GM21390 (cell line): ENCODE measurements at regions not wholly inside any gene's neighbourhood (a gene's known extent, or its start where the extent isn't known, plus 50 kb on each side); places are given as distances from the start of the nearest gene placed in this dataset.

Experiments
- ATAC-seq: cut with Tn5 transposase; IDR thresholded peaks from one replicate; pipeline ENCODE4 v1.9.1; 2021; ENCODE audit not compliant: unreplicated experiment

DNA sequence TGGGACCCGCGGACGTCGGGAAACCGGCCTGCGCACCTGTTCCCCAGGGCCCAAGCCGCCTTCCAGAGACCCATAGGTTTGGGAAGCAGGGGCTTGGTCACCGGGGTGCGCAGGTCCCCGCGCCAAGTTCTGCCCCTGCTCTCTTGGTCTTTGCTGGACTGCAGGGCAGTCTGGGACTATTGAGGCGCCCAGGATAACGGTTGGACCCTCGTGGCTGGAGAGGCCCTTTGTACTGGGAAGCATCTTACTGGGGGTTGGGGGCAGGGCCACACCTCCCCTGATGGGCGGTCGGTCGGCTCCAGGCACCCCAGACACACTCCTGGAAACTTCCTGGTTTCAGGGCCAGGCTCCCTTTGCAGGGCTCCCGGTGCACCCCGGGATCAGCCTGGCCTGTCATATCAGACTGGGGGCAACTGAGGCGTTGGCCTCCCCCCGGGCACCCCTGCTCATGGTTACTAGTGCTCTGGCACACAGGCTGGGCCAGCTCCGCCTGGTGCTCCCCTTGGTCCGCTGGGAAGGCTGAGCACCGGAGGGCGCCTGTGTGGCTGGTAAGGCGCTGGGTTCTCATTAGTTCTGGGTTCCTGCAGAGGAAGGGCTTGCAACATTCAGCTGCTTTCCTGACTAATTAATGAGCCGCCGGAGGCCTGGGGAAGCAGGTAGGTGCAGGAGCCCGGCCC, 1250.5 kb downstream of the BRD1 start:
- no peak for ATAC-seq

DNA sequence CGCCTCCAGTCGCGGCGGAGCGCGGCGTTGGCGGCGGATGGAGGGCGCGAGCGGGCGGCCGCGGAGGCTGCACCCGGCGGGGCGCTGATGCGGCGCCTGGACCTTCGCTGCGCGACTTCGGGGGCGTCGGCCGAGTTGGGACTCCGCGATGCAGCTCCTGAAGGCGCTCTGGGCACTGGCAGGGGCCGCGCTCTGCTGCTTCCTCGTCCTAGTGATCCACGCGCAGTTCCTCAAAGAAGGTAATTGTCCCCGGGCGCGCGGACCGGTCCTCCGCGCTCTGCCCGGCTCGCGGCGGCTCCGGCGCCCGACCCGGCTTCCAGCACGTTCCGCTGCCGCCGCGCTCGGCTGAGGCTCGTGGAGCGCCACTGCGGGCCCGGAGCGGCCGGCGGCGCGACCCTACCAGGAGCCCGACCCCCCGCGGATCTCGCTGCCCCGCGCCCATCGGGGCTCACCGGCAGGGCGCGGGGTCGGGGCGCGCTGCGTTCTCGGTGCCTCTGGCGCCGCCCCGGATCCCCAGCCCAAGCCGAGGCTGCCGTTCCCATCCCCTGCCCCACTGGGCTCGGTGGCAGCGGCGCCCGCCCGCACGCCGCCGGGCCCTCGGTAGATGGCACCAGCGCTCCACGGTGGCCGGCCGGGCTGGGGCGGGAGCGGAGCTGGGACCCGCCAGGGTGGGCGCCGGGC, 1251.2 kb downstream of the BRD1 start:
- ATAC-seq, result no peak

DNA sequence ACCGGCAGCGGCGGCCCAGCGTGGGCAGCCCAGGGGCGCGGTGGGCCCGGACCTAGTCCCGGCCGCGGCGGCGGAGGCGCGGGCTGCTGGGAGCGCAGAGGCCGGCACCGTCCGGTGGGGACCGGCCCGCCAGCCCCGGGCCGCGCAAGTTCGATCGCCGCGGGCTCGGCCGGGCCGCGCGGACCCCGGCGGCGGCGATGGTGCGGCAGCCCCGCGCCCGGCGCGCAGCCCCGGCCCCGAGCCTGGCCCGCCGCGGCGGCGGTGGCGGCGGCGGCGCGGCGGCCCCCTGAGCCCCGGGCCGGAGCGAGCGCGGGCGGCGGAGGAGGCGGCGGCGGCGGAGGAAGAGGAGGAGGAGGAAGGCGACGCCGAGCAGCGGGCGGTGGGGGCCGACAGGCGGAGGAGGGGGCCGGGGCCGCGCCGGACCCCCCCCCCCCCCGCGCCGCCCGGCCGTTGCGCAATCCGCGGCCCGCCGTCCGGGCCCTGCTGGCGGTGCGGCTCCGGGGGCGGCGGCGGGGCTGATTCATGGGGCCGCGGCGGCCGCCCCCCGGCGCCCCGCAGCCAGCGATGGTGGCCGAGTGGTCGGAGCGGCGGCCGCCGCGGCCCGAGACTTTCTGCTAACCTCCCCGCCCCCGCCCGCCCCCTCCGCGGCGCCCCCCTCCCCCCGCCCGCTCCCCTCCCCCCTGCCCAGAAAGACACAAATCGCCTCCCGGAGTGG, 1251.9 kb downstream of the BRD1 start:
- ATAC-seq, result no peak

DNA sequence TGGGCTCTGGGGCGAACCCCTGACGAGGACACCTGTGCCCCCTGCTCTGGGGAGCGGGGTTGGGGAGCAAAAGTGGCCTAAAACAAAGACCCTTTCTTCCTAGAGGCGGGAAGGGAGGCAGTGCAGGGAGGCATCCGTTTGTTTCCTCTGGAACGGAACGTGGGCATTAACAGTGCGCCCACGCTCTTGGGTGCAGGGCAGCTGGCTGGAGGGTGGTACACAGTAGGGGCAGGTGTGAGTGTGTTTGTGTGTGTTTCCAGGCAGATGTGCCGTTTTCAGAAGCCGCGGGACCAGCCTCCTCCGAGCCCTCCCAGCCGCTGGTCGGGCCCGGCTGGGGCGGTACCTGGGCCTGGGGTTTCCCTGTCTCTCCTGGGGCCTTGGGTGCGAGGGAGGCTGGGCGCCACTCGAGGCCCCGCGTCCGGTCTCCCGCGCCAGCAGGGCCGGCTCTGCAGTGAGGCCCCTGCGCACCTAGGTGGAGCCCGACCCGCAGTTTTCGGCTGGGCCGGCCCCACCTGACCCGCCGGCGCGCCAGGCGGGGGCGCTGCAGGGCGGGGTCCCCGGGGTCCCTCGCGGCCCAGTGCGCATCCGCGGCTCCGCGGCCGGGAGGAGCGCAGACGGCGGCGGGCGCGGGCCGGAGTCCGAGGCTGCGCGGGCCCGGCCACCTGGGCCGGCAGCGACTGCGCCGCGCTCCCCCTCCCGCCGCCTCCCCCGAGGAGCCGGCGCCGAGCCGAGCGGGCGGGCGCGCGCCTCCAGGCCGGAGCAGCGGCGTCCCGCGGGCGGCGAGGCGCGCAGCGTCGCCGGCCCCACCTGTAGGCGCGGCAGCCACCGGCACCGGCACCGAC, 1252.7 kb downstream of the BRD1 start:
- no peak for ATAC-seq

DNA sequence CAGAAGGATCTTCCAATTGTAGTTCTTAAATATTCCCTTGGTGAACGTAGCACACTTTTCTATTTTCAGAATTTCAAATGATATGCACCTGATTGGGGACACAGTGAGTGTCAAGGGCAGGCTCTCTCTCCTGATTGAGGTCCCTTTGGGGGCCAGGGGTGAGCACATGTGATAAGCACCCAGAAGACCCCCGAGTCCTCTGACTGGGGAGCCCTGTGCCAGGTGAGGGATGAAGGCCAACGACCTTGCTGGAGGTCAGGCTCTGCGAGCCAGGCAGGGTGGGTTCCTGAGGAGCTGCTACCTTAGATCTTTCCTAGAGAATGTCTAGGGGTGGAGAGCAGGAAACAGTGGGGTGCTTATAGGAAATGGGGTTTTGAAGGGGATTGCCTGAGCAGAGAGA, 1253.9 kb downstream of the BRD1 start:
- ATAC-seq, result no peak

DNA sequence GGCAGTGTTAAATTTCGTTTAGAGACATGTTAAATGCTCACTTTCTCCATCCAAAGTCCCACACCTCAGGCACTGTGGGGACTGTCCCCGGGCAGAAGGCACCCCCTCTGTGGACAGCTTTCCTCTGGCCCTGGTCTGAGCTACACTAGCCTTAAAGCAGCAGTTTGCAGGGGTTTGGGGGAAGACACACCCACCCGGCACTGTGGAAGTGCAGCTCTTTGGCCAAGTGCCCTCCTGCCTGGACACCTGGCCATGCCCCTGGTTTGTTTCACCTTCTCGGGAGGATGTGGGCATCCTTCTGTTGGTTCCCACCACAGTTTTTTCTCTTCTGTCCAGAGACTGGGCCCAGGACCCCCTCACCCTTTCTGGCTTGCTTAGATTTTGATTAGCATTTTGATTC, 1254.7 kb downstream of the BRD1 start:
- ATAC-seq, result no peak

DNA sequence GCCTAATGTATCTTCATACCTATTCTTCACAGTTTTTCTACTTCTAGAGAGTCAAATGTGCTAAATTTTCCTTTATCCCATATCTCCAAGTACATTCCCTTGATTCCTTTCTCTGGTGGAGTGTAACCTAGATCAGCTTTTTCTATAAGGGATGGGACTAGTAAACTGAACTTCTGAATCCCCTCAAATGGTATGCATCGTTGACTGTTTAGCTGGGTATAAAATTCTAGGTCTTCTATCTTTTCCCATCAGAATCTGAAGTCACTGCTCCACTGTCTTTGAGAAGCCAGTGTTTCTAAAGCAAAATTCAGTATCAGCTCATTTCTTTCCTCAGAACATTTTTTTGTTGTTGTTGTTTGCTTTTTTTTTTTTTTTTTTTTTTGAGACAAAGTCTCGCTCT, 1256.8 kb downstream of the BRD1 start:
- no peak for ATAC-seq

DNA sequence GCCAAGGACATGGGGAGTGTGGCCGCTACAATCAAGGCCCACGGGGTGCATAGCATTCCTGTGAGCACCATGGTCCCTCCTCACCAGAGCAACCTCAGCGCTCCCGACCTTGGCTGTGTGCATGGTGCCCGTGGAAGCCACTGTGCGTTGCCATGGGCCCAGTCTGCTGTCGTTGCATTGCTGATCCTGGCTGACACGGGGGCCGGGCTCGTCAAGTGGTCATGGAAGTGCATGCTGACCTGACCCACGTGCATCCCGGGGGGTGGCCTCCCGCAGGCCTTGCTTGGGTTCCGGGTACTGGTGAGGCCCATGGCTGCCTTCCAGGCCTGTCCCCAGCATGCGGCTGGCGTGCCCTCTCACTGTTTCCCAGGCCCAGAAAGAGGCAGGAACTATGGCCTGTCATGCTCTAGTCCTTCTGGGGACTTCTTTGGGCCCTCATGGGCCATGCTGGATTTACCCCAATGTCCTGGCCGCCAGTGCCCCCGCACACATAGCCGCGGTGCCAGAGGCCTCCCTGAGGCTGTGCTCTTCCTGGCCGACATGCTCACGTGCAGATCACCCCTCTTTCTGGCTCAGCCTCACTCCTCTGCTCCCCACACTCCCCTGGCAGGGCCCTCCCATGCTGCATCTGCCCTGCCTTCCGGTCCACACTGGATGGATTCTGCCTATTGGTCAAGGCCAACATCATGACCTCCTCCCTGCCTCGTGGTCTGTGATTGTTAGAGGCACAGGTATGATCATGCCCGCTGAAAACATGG, 1258.0 kb downstream of the BRD1 start:
- no peak for ATAC-seq

DNA sequence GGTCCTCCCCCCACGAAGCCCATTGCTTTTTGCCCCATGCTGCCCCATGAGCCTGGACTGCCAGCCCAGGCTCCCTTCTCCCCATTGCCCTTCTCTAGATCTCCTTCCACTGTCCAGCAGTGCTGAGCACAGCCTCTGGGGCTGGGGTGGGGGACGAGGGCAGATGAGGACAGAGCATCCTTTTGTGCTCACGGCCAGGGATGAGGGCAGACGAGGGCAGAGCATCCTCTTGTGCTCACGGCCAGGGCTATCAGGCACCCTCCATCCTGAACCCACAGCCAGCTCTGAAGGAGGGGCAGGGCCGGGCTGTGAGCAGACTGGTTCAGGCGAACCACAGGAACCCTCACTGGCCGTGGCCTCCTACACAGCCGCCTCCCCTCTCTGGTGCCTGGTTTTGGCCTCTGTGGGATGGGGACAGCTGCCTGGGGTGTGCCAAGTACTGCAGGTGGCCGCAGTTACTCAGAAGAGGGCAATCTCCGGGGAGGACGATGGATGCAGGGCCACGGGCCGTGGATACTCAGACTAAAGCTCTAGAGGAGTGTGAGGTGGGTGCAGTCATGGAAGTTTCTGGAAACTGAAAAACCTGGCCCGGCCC, 1258.8 kb downstream of the BRD1 start:
- ATAC-seq, result no peak

DNA sequence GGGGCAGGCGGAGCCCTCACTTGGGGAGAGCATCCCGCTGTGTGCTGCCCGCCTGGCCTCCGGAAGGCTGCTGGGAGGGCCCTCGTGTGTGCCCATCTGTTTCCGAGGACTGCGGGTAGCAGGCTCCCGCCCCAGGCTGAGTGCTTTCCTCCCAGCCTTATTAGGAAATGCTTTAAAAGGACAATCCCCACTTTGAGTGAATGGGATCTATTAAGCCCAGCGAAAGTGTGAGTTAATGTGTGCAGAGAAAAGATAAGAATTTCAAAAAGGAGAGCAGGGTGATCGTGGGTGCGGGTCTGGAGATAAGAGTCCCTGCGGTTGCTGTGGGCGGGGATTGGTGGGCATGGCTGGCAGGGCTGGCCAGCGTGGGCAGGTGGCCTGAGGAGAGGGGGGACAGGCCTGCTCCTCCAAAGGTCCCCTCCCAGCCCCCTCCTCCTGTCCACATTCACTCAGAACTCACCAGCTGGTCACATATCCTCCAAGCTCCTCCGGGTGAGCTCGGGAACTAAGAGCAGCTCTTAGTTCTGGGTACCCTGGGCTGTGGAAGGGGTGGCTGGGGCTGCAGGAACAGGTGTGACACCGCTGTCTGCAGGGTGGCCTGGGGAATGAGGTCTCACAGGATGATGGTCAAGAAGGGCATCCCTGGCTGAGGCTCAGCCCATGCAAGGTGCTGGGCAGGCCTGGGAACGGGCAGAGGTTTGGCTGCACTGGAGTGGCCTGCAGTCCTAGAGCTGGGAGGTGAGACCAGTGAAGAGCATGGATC, 1260.3 kb downstream of the BRD1 start:
- no peak for ATAC-seq

DNA sequence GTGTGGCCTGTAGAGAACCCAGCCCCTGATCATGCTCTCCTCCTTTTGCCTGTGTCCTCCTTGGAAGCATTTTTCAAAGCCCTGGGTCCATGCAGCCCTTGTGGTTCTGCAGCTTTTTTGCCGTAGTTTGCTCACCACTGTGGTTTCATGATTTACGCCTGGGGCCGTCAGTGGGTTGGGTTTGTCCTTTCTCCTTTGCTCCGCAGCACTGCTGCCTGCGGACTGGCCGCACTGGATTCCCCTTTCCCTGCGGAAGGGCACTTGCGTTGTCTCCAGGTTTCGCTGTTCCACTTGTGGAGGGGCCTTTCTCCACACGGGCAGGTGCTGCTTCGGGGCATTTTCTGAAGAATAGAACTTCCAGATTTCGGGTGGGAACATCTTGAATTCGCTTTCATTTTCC, 1260.9 kb downstream of the BRD1 start:
- no peak for ATAC-seq

DNA sequence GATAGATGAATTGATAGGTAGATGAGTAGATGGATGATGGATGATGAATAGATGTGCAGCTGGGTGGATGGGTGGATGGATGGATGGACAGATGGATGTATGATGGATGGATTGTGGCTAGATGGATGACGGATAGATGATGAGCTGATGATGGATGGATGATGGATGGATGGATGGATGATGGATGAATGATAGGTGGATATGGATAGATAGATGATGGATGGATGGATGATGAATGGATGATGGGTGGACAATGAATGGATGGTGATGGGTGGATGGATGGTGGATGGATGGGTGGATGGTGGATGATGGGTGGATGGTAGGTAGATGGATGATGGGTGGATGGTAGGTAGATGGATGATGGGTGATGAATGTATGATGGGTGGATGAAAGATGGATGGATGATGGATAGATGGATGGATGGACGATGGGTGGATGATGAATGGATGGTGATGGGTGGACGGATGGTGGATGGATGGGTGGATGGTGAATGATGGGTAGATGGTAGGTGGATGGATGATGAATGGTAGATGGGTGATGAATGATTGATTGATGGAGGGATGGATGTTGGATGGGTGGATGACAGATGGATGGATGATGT, 1261.7 kb downstream of the BRD1 start:
- ATAC-seq, result no peak

DNA sequence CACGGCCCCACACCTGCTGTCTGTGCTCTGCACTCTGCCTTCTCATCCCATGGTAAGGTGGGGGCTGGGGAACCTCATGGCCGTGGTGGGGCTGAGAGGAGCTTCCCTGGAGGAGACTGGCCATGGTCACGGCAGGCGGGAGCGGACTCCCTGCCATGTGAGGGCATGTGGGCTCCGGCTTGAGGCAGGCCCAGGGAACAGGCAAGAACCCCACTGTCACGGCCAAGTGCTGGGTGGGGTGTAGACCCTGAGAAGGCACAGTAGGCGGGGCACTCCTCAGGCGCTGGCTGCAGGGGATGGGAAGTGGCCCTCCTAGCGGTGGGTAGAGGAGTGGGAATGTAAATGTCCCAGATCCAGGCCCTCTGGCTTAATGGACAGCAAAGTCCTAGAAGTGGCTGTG, 1262.7 kb downstream of the BRD1 start:
- ATAC-seq, result no peak

DNA sequence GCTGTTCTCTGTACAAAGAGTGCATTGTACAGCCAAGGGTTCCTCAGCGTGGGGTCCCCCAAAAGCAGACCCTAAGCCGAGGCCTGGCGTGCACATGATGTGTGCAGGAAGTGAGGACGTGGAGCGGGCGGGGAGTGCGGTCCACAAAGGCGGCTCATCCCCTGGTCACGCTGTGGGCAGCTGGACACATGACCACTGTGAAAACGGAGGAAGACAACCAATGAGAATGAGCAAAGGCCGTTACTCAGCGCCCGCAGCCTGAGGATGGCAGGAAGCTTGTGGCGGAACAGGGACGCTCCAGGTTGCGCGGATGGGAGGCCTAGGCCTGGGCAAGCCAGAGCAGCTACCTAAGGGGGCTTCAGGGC, 1263.7 kb downstream of the BRD1 start:
- ATAC-seq, result no peak

DNA sequence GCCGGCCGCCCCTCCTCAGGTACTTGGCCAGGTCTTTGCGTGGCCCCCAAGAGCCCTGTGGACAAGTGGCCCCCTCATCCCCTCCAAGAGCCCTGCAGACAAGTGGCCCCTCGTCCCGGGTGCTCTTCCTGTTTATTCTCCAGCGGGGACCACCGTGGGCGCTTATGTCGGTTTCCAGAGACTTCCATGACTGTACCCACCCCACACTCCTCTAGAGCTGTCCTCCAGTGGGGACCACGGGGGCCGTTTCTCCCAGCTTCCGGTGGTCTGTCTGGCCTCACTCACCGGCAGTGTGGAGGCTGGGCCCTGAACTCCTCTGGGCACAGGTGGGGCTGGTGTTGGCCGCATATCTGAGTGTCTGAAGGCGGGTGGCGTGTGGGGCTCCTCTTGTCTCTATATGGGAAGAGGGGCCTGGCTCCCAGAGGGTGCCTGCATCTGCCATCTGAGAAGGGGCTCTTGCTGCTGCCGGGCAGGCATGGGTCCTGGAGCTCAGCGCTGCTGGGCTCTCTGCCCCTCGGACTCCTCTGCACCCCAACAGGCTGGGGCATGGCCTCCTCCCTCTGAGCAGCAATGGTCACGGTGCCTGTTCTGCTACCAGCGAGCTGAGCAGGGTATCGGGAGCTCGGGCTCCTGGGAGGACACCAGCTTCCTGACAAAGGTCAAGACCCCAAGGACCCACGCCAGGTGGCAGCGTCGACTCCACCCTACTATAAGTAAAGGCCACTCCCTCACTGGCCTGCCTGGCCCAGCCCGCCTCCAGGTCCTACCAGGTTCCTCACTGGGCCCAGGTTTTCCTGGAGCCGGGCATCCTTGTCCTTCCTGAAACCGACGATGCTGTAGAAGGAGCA, 1264.3 kb downstream of the BRD1 start:
- ATAC-seq, result no peak

DNA sequence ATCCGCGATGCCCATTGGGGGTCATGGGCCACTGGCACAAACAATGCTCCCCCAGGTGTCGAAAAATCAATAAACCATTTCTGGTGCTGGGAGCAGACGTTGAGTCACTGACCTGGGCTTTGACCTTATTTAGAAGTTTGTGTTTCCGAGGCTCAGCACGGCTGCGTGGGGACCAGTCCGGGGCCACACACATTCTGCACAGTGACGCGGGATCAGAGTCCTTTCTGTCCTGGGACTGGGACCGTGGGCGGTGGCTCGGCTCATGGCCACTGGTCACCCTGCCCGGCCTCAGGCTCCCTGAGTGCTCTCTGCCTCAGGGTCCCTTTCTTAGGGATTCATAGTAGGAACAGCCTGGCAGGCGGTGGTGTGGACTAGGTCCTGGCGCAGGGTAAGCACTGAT, 1266.0 kb downstream of the BRD1 start:
- no peak for ATAC-seq

DNA sequence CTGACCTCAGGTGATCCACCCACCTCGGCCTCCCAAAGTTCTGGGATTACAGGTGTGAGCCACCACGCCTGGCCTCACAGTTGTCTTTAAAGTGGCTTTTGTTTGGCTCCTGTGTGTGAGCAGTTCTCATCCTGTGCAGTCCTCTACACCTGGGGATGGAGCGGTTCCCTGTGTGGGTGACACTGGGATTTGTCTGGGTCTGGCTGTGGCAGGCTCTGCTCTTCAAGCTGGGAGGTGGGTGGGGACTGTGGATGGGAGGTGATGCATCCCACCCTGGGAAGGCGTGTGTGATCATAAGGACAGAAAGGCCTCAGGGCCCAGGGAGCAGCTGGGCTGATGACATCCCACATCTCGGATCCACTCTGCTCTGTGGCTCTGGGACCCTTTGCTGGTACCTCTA, 1266.8 kb downstream of the BRD1 start:
- no peak for ATAC-seq

DNA sequence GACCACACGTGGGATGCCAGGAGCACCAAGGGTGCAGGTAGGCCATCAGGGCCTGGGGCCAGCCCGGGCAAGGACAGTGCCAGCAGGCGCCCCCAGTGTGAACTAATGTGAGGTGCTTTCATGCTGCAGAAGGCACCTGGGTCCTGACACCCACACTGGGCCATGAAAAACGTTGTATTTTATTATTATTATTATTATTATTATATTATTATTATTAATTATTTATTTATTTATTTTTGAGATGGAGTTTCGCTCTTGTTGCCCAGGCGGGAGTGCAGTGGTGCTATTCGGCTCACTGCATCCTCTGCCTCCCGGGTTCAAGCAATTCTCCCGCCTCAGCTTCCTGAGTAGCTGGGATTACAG, 1267.3 kb downstream of the BRD1 start:
- ATAC-seq, result no peak
